HG03575 (cell line): ENCODE measurements at regions not wholly inside any gene's neighbourhood (a gene's known extent, or its start where the extent isn't known, plus 50 kb on each side); places are given as distances from the start of the nearest gene placed in this dataset.

Source experiments
- ATAC-seq: cut with Tn5 transposase; IDR thresholded peaks from one replicate; pipeline ENCODE4 v1.9.1; 2021; ENCODE audit not compliant: unreplicated experiment, insufficient number of reproducible peaks, low FRiP score; ENCODE audit errors: extremely low read depth

DNA sequence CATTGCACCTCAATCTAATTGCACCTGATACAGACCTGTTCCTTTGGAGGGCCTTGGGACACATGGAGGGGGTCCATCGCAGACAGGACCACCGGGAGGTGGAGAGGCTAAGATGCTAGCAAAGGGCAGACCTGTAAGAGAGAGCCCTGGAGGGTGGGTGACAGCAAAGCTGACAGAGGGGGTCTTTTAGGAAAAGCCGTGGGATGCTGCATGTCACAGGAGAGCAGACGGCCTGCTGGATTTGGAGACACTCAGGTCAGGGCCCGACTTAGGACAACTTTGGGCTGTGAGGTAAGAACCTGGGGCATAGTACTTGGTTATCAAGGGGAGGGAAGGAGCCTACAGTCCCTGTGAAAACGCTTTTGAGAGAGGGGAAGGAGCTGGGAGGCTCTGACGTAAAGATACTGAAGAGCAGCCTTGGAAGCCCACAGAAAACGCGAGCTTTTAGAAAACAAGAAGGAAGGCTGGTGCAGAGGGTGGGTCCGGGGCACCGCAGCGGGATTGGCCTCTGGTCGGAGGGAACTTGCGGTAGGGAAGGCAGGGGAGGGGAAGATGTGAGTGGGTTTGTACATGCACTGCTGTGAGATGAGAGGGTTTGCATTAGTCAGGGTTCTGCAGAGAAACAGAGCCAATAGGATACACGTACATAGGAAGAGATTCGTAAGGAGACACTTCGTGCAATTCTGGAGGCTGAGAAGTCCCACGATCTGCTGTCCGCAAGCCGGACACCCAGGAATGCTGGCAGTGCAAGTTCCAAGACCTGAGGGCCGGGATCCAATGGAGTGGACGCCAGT is 868.5 kb downstream of the TBC1D22A start:
- ATAC-seq, result no peak

DNA sequence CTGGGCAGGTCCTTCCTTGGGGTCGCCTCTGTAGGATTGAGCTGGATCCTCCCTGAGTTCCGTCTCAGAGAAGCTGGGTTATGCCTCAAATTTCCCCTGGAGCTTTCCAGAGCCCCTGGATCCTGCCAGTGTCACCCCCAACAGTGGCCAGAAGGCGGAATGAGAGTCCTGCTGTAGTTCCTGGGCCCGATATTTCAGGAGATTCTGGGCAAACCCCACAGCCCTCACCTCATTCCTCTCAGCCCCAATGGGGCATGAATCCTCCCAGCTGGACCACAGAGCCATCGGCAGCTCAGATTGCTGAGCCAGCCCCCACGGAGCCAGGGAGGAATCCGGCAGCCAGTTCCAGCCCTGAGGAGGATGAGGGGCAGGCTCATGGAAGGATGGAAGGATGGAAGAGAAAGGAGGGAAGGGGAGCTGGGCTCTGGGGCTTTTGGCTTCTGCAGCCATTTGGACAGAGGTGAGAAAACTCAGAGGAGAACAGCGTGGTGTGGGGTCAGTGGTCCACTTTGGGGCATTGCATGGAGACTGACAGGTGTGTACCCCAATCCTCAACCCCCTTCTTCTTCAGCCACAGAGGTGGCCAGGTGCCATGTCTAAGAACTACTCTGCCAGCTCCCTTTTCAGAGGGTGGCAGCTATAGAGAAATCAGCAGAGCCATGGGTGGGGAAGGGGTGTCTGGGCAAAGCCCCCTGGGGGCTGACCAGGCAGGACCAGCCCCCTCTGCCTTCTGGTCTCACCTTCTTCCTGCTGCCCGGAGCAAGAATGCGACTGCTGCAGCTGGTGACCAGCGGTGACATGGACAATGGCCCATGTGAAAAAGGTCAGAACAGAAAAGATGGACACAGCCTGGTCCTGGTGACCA is 867.6 kb downstream of the TBC1D22A start:
- no peak for ATAC-seq

DNA sequence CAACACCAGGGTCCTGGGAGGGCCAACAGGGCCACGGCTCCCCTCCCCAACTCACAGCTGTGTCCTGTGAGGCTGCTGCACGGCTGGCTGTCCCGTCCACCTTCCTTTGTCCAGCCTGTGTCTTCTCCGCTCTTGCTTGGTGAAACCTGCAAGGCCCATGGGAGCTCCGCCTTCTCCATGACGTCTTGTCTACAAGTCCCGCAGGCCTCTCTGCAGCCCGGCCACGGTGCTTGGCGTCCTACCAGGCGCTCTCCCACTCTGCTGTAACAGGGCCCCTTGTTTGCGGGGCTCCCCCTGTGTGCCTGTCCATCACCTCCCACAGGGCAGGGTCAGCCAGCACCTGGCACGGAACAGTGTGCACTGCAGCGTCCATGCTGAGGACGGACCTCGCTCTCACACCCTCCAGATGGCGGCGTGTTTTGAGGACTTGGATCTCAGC is 866.8 kb downstream of the TBC1D22A start:
- ATAC-seq, result no peak

DNA sequence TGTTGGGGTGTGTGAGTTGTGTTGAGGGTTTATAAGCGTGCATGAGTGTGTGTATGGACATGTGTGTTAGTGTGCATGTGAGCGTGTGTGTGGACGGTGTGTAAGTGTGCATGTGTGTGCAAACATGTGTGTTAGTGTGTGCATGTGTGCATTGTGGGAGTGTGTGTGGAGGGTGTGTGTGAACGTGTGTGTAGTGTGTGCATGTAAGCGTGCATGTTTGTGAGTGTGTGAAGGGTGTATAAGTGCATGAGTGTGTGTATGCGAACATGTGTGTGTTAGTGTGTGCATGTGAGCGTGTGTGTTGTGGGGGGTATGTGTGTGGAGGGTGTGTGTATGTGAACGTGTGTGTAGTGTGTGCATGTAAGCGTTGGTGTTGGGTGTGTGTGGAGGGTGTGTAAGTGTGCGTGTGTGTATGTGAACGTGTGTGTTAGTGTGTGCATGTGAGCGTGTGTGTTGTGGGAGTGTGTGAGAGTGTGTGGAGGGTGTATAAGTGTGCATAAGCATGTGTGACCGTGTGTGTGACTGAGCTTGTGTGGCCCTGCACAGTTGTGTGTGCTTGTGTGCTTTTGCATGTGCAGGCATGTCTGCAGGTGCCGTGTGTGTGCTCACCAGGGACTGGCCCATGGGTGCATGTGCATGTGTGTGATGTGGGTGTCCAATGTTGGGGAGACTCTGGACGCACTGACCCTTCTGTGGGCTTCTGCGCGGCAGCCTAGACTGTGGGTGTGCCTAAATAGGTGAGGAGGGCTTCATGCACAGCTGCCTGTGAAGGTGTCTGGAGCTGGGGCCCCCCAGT is 866.2 kb downstream of the TBC1D22A start:
- ATAC-seq, result no peak

DNA sequence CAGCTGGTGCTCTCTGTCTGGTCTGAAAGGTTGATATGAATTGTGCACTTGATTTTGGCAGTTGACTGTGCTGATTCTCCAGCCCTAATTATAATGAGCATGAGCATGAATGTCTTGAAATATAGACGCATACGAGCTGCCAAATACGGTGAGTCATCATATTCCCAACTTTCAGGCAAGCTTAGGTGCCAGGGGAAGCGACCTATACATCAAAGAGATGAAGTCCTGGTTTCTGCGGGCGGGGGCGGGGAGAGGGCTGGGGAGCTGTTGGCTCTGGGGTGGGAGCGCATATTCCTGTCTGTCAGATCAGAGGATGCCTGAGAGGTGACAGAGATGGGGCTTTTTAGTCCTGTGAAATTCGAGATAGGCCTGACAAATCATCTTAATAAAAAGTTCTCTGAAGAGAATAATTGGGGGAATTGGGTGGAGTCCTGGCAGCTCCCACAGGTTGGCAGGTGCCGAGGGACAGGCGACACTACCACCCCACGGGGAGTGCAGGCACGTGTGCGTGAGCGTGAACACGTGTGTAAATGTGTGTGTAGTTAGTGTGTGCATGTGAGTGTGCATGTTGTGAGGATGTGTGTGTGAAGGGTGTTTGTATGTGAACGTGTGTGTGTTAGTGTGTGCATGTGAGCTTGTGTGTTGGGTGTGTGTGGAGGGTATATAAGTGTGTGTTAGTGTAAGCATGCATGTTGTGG is 865.3 kb downstream of the TBC1D22A start:
- ATAC-seq, result no peak

DNA sequence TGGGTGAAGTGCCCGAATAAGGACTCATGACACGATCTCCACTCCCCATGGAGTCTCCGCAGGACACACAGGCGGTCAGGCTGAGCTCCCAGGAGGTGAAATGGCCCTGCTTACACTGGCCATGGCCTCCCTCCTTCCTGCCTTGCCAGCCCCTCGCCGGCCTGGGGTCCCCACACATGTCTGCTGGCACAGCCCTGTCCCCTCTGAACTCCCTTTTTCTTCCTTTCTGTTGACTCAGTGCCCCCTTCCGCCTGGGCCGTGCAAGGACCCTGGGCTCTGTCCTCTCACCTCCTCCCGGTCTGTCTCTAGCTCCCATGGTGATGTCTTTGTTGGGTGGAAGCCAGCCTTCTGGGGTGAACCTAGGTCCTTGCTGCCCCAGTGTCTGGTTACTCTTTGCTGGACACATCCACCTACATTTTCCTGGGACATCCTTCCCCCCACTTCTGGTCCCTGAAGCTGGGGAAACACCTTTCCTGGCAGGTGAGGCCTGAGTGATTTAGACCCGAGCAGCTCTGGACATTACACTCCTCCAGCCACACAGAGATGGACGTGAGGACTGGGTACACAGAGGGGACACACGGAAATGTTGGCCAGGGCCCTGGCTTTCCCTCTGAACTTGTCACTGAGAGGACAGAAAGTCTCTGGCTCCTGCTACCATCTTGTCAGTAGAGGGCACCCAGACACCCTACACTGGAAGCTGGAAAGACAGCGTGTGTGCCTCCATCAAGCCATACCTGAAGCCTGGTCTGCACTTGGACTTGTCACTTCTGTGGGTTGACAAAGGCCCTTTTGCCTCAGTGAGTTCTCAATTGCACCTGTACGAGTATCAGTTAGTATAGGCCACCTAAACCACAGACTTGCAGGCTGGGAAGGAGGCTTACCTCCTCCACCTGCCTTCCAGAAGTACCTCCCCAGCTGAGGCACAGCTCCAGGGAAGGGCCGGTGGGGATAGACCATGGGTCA is 864.3 kb downstream of the TBC1D22A start:
- no peak for ATAC-seq

DNA sequence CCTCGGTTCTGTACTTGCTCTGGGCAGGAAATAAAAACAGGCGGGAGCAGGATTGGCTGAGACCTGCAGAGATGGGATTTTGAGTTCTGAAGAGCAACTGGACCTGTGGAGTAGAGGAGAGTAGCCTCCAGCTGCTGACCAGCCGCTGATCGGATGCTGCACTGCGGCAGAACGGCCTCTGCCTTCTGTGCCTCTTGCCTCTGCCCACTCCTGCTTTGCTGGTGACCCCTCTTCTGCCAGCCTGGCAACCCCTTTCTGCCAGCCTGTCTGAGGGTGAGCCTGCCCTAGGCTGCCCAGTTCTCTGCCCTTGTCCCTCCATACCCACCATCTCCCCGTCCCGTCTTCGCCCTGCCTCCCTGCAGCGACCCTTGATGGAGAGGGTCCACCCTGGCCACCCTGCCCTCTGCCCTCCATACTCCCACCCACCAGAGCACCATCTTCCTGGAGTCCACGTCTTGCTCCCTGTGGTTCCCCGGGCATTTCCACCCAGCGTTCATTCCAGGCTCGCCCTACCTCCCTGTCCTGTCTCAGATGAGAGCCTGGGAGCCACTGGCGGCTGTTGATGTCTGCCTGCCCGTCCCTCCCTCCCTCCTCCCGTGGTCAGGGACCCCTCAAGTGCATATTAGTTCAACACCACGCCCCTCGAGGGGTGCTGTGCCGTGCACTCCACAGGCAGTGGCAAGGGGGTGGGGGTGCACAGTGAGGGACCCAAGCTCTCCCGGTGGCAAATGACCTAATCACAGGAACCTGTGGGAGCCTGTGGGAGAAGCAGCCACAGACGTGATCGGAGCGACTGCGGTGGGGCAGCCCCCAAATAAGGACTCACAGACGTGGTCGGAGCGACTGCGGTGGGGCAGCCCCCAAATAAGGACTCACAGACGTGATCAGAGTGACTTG is 863.3 kb downstream of the TBC1D22A start:
- ATAC-seq, result no peak

DNA sequence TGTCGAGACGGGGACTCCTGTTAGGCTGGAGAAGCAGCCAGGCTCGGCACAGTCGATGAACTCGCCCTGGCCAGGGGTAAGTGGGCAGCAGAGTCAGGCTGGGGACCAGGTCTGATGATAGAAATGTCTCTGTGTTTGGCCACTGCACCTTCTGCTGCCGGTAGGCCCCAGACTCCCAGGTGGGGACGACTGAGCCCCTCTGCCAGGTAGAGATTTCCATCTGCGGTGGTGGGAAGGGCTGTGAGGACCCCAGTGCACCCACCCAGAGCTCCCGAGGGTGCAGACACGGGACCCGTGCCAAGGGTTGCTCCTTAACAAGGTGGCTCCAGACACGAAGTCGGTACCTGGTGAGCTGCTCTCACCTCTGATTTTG is 862.5 kb downstream of the TBC1D22A start:
- no peak for ATAC-seq

DNA sequence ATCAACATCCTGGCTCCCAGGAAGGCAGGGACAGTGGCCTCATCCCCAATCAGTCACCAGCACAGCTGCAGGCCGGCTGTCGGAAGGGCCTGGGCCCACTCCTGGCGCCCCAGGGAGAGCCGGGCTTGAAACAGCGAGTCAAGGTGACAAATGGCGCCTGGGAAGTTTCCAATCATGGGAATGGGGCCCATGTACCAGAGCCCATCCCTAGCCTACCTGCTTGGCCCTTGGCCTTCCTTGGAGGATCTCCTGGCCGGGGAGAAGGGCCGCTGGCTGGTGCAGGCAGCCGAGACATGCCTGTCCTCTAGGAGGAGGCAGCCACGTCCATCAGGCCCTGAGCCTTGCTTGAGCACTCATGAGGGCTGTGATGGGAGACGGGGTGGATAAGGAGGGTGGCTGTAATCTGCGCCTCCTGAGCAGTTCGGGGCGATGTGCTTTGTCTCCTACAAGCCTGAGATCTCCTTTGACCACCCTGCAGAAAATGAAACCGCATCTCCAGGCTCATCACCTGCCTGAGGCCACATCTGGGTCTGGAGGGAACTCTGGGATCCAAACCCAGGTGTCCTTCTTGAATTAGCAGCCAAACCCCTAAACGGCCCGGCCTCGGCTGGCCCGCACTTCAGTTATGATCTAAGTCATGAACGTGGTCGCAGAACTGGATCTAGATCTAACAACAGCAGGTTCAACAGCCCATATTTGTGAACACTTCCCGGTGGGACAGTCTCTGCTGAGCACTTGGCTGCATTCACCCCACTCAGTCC is 862.0 kb downstream of the TBC1D22A start:
- ATAC-seq, result no peak

DNA sequence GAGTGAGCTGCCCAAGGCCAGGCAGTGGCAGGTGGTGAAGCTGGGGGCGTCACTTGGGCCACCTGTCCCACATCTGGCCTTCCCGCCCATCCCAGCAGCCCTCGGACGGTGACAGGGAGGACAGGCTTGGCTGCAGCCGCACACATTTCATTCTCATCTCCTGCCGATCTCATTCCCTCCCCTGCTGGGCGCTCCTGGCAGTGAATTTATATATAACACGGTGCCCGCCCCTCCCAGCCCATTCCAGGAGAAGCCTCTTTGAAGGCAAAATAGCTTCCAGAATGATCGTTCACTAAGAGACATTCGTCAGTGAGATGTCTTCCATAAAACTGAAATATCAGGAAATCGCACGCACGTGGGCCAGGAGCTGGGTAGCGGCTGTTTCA is 861.3 kb downstream of the TBC1D22A start:
- no peak for ATAC-seq

DNA sequence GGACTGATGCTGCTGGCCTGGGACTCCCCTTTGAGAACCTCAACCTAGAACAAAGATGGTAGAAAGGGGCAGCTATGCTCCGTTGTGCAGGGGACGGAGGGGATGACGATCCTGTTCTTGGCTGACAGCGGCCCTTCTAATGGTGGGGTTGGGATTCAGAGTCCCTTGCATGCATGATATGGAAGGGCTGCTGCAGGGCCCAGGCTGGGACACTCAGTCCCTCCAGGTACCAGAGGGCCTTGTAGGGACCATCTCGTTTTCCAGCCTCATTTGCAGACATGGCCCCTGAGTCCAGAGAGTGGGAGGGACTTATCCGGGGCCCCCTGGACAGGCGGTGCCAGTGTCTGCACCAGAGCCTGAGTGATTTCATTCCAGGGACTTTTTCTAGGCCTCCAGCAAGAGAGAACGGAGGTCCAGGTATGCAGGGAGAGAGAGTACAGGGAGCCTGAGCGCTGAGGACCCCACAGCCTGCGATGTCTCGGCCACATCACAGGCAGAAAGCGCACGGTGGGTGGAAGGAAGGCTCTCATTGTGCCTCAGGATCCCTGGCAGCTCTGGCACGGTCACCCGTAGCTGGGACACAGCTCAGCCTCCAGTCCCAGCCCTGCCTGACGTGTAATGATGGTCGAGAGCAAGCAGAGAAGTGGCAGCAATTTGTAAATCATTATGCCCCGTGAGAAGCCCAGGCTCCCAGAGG is 860.8 kb downstream of the TBC1D22A start:
- ATAC-seq, result no peak

DNA sequence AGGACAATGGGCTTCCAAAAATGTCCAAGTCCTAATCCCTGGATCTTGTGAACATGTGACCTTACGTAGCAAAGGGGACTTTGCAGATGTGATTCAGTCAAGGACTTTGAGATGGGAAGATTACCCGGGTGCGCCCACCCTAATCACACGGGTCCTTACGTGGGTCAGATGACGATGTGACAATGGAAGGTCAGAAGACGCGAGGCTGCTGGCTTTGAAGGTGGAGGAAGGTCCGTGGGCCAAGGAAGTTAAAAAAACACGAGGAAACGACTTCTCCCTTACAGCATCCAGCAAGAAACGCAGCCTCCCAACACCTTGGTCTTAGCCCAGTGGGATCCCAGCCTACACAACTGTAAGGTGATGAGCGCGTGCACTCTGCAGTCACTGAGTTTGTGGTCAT is 860.1 kb downstream of the TBC1D22A start:
- ATAC-seq, result no peak

DNA sequence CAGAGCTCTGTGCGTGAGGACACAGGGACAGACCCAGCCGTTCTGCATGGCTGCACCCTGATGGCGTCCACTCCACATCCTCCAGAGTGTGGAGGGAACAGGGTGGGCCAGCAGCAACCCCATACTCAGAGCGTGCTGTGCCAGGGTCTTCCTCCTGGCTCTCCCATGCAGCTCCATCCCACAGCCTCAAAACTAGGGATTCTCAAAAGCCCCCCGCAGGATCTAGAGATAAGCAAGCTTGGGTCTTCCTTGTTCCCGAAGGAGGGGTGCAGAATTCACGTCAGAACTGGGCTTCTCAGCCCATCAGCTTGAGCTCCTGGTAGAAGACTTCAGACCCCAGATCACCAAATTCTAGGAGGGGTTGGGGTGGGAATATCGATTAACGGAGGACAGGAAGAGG is 858.8 kb downstream of the TBC1D22A start:
- ATAC-seq, result no peak

DNA sequence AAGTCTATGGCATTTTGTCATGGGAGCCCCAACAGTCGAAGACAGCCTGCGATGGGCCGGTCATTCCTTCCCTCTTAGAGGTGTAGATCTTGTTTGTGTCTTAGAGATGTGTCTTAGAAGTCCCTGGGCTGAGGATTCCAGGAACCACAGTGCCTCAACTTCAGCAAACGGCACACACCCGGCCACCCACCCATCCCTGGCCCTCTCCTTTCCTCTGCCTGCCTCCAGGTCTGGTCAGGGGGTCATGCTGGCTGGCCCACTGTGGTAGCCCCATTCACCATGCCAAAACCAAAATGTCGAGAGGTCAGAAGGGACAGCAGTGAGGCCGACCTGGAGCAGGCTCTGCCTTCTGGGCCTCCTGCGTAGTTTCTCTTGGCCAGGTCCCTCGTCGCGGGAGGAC is 857.9 kb downstream of the TBC1D22A start:
- no peak for ATAC-seq

DNA sequence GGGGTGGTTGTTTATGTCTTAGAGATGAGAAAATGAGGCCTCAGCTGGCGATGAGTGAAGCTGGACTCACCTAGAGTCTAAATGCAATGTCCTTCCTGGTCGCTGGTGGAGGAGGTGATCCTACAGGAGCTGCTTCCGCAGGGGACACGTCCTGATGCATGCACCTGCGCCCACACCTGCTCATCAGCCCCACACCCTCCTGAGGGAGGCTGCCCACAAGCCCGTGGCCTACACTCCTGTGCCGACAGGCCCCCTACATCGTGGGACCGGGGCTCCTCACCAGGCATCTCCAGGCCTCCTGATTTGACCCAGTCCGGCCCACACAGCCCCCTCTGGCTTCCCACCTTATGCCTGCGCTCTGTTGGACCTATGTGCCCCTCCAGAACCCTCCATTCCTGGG is 857.2 kb downstream of the TBC1D22A start:
- ATAC-seq, result no peak
